ENCODE measurements at regions not wholly inside any gene's neighbourhood (a gene's known extent, or its start where the extent isn't known, plus 50 kb on each side); places are given as distances from the start of the nearest gene placed in this dataset.

DNA sequence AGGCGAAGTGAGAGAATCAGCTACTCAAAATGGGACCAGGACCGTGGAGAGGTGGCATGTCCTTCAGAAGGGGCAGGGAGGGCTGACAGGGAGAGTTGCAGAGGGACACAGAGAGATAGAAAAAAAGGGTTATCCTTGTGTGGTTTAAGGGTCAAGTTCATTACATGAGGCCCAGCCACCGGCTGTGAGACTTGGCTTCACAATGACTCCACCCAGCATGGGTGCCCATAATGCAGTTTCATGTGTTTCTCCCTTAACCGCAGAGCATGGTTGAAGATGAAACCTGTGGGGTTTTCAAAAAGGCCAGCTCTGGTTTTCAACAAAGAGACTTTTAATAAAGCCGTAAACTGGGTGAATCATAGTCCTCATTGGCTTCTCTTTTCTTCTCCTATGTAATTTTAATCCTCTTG, 164.6 kb downstream of the KLF5 start:
- TF ChIP-seq, protein P1, sequence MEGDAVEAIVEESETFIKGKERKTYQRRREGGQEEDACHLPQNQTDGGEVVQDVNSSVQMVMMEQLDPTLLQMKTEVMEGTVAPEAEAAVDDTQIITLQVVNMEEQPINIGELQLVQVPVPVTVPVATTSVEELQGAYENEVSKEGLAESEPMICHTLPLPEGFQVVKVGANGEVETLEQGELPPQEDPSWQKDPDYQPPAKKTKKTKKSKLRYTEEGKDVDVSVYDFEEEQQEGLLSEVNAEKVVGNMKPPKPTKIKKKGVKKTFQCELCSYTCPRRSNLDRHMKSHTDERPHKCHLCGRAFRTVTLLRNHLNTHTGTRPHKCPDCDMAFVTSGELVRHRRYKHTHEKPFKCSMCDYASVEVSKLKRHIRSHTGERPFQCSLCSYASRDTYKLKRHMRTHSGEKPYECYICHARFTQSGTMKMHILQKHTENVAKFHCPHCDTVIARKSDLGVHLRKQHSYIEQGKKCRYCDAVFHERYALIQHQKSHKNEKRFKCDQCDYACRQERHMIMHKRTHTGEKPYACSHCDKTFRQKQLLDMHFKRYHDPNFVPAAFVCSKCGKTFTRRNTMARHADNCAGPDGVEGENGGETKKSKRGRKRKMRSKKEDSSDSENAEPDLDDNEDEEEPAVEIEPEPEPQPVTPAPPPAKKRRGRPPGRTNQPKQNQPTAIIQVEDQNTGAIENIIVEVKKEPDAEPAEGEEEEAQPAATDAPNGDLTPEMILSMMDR (conservative IDR thresholded peaks at IDR 0.05; ENCODE audit: low read depth, low read length): no peak
- TF ChIP-seq RAD21 (IDR thresholded peaks at IDR 0.05; ENCODE audit: low read length) (no peak), POLR2A (IDR thresholded peaks at IDR 0.05; ENCODE audit: low read depth, low read length) (no peak), MAZ (IDR thresholded peaks at IDR 0.05; ENCODE audit: borderline replicate concordance, low read depth, low read length) (no peak), NFE2L2 (IDR thresholded peaks at IDR 0.05; ENCODE audit: low read depth, low read length) (no peak), CHD1 (IDR thresholded peaks at IDR 0.05; ENCODE audit: low read depth, low read length) (no peak), FOS (IDR thresholded peaks at IDR 0.05; ENCODE audit: low read depth, low read length) (no peak), SMC3 (IDR thresholded peaks at IDR 0.05; ENCODE audit: low read depth, low read length) (no peak), MAFK (IDR thresholded peaks at IDR 0.05; ENCODE audit: low read depth, low read length) (no peak), RFX5 (IDR thresholded peaks at IDR 0.05; ENCODE audit: low read depth, low read length) (no peak), MXI1 (IDR thresholded peaks at IDR 0.05; ENCODE audit: borderline replicate concordance, low read depth, low read length) (no peak), RCOR1 (IDR thresholded peaks at IDR 0.05; ENCODE audit: insufficient replicate concordance, low read length) (no peak)
- TF ChIP-seq, protein P2, sequence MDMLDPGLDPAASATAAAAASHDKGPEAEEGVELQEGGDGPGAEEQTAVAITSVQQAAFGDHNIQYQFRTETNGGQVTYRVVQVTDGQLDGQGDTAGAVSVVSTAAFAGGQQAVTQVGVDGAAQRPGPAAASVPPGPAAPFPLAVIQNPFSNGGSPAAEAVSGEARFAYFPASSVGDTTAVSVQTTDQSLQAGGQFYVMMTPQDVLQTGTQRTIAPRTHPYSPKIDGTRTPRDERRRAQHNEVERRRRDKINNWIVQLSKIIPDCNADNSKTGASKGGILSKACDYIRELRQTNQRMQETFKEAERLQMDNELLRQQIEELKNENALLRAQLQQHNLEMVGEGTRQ (IDR thresholded peaks at IDR 0.05; ENCODE audit: low read depth, low read length): no peak
- TF ChIP-seq, protein P3, sequence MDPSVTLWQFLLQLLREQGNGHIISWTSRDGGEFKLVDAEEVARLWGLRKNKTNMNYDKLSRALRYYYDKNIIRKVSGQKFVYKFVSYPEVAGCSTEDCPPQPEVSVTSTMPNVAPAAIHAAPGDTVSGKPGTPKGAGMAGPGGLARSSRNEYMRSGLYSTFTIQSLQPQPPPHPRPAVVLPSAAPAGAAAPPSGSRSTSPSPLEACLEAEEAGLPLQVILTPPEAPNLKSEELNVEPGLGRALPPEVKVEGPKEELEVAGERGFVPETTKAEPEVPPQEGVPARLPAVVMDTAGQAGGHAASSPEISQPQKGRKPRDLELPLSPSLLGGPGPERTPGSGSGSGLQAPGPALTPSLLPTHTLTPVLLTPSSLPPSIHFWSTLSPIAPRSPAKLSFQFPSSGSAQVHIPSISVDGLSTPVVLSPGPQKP (IDR thresholded peaks at IDR 0.05; ENCODE audit: borderline replicate concordance, low read depth, low read length): no peak
